Right atrium auricular region (tissue), 2 donors: ENCODE measurements at regions not wholly inside any gene's neighbourhood (a gene's known extent, or its start where the extent isn't known, plus 50 kb on each side); places are given as distances from the start of the nearest gene placed in this dataset.

Experiments
- DNase-seq: peaks from one replicate; pipeline ENCODE4 v3.0.0-alpha.2; 2019; ENCODE audit warnings: low spot score
- H3K27ac ChIP-seq, 2 donors: fragments of 200-600 bp; sonication (generic); 1 replicate in 1 of 2; 2 replicates in 1 of 2; pipeline ENCODE4 v1.5.1; 2016 to 2019
- H3K27me3 ChIP-seq, 2 donors: fragments of 200-600 bp; sonication (generic); one replicate each; pipeline versions ENCODE4 v1.5.1 to v1.6.0; 2017 to 2019
- H3K36me3 ChIP-seq: fragments of 200-600 bp; sonication (generic); one replicate; pipeline ENCODE4 v1.5.1; 2016
- H3K4me1 ChIP-seq, 2 donors: fragments of 200-600 bp; sonication (generic); one replicate each; pipeline versions ENCODE4 v1.5.1 to v1.6.0; 2017 to 2019
- H3K4me3 ChIP-seq, 2 donors: fragments of 200-600 bp; sonication (generic); 1 replicate in 1 of 2; 2 replicates in 1 of 2; pipeline ENCODE4 v1.5.1; 2017 to 2019; ENCODE audit warnings: mild to moderate bottlenecking in 1 of 2, moderate library complexity in 1 of 2
- H3K9me3 ChIP-seq, 2 donors: fragments of 200-600 bp; sonication (generic); one replicate each; pipeline ENCODE4 v1.5.1; 2019
- TF ChIP-seq, protein P1 (sequence below), 2 donors: fragments of 200-600 bp; sonication (generic); IDR thresholded peaks; one replicate each; pipeline ENCODE4 v1.5.1; 2019; ENCODE audit warnings: antibody characterized with exemption in 2 of 2

DNA sequence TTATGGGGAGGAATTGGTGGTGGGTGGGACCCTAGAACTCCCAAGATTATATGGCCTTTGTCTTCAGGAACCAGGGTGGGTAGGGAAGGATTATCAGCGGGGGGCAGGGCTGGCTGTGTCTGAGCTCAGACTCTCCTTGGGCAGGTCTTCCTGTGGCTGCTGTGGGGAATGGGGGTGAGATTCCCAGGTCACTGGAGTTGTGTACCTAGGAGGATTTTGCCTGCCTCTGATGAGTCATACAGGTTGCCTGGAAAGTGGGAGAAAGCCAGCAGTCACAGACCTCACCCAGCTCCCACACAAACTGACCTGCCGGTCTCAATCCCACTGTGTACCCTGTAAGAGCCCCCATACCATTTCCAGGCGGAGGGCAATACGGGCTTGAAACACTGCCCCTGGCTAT, 209.9 kb upstream of the CNTN3 start:
- no peaks in the 10 kb centered on the region for H3K4me1 ChIP-seq
- TF ChIP-seq, protein P1, sequence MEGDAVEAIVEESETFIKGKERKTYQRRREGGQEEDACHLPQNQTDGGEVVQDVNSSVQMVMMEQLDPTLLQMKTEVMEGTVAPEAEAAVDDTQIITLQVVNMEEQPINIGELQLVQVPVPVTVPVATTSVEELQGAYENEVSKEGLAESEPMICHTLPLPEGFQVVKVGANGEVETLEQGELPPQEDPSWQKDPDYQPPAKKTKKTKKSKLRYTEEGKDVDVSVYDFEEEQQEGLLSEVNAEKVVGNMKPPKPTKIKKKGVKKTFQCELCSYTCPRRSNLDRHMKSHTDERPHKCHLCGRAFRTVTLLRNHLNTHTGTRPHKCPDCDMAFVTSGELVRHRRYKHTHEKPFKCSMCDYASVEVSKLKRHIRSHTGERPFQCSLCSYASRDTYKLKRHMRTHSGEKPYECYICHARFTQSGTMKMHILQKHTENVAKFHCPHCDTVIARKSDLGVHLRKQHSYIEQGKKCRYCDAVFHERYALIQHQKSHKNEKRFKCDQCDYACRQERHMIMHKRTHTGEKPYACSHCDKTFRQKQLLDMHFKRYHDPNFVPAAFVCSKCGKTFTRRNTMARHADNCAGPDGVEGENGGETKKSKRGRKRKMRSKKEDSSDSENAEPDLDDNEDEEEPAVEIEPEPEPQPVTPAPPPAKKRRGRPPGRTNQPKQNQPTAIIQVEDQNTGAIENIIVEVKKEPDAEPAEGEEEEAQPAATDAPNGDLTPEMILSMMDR (IDR thresholded peaks at IDR 0.05), result no peak
- H3K27ac ChIP-seq, result no peak overlapping the region
- H3K4me3 ChIP-seq, result no peak overlapping the region
- no peaks in the 10 kb centered on the region for H3K36me3 ChIP-seq
- DNase-seq, result no peak
- no peaks in the 10 kb centered on the region for H3K27me3 ChIP-seq
- no peaks in the 10 kb centered on the region for H3K9me3 ChIP-seq

DNA sequence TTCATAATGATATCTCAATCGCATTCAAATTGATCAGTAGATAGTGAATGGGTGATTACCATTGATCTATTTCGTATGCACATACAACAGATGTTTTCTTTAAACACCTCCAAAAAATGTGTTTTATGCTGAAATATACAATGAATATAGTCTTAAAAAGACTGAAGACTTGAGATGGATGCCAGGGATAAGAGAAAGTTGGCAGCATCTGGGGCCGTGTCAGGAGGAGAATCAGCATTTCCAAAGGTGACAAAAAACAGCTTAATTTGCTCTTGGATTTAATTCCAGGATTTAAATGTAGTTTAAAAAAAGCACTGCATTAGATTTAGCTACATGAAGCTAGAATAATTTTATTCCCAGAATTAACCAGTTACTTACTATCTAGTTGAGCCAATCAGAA, 199.7 kb upstream of the CNTN3 start:
- Histone ChIP-seq H3K4me1 (no peaks in the 10 kb centered on the region), H3K4me3 (no peak overlapping the region), H3K36me3 (no peaks in the 10 kb centered on the region), H3K9me3 (no peaks in the 10 kb centered on the region), H3K27me3 (no peaks in the 10 kb centered on the region), H3K27ac (no peak overlapping the region)
- TF ChIP-seq, protein P1 (IDR thresholded peaks at IDR 0.05), result no peak
- no peak for DNase-seq

DNA sequence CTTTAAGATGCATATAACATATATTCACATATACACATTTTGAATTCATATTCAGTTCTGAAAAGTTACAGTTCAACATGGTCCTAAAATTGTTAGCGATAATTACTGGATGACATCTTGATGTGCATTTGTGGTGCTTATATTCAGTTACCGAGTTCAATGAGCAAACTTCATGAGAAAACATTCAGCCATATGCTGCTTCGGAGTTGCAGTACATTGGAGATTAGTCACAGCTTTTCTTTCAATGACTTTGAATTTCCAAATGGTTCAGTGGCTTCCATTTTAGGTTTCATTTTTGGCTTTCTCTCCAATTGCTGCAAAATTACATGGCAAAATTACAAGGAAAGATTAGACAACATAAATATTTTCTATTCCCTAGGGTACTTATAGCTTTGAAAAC, 198.3 kb upstream of the CNTN3 start:
- no peak overlapping the region for H3K27ac ChIP-seq
- no peak for DNase-seq
- H3K4me3 ChIP-seq, result no peak overlapping the region
- no peaks in the 10 kb centered on the region for H3K4me1 ChIP-seq
- H3K9me3 ChIP-seq, result no peaks in the 10 kb centered on the region
- H3K27me3 ChIP-seq, result no peaks in the 10 kb centered on the region
- TF ChIP-seq, protein P1 (IDR thresholded peaks at IDR 0.05), result no peak
- no peaks in the 10 kb centered on the region for H3K36me3 ChIP-seq

DNA sequence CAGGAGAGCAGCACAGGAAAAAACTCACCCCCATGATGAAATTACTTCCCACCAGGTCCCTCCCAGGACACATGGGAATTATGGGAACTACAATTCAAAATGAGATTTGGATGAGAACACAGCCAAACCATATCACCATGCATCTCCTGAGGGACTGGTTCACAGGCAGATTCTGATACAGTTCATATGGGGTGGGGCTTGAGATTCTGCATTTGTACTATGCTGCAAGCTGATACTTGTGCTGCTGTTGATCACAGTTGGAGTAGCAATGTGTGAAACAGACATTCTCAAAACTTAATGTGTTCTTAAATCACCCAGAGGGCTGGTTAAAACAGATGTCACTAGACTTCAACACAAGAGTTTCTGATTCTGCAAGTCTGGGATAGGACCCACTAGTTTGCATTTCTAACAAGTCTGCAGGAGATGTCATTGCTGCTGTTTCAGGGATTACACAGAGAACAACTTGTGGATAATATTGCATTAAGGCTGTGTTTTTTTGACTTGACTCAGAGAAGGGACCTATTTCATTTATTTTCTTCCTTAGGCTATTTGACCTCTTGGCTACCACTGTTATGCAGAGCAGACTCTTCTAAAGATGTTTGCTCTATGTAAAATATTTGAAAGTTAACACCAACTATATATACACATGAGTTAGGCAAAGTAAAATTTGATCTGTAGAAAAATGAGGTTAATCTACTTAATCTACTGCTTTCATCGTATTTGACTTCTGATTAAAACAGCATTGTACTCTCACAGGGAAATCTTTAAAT, 194.2 kb upstream of the CNTN3 start:
- no peak for DNase-seq
- Histone ChIP-seq H3K9me3 (no peaks in the 10 kb centered on the region), H3K4me1 (no peaks in the 10 kb centered on the region), H3K27ac (no peak overlapping the region), H3K36me3 (no peaks in the 10 kb centered on the region), H3K27me3 (no peaks in the 10 kb centered on the region), H3K4me3 (no peak overlapping the region)
- TF ChIP-seq, protein P1 (IDR thresholded peaks at IDR 0.05), result no peak

DNA sequence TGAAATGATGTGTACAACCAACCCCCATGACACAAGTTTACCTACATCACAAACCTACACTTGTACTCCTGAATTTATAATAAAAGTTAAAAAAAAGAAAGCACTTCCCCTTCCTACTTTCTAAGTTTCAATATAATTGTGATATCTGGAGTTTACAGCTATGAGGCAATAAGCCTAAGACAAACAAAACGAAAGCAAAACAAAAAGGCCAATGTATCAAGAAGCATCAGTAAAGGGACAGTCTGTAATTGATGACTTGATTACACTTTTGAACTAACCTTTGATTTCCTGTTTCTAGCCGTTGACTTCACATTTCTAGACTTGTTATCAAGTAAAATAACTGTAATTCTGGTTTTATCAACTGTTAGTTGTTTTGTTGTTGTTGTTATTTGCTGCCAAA, 187.5 kb upstream of the CNTN3 start:
- Histone ChIP-seq H3K27me3 (no peaks in the 10 kb centered on the region), H3K9me3 (no peaks in the 10 kb centered on the region), H3K4me3 (no peak overlapping the region), H3K36me3 (no peaks in the 10 kb centered on the region), H3K27ac (no peak overlapping the region), H3K4me1 (no peaks in the 10 kb centered on the region)
- no peak for DNase-seq
- TF ChIP-seq, protein P1 (IDR thresholded peaks at IDR 0.05), result no peak

DNA sequence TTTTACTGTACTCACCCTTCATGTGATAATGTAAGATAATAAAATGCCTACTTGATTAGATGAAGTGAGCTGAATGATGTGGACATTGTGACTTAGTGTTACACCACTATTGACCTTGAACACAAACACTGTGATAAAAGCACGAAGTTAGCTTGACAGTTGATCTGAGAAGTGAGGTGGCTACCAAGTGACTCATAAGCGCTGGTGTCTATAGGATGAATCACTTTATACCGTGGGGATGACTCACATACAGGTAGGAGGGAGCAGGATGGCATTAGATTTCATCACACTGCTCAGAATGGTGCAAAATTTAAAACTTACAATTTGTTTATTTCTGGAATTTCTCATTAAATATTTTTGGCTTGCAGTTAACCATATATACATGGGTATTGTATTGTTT, 174.7 kb upstream of the CNTN3 start:
- Histone ChIP-seq H3K27ac (no peak overlapping the region), H3K27me3 (no peaks in the 10 kb centered on the region), H3K4me1 (no peaks in the 10 kb centered on the region), H3K36me3 (no peaks in the 10 kb centered on the region), H3K4me3 (no peak overlapping the region), H3K9me3 (peaks cover 0 to 2% of the 10 kb centered on the region in 2 donors)
- no peak for DNase-seq
- TF ChIP-seq, protein P1 (IDR thresholded peaks at IDR 0.05), result no peak
